Stimulated activated CD4-positive, alpha-beta T cell treated with anti-CD3 and anti-CD28 coated beads, Interleukin-12 subunit alpha, Interleukin-12 subunit beta, amount 100 ng/mL, for 4 hours (primary cell): ENCODE measurements at regions not wholly inside any gene's neighbourhood (a gene's known extent, or its start where the extent isn't known, plus 50 kb on each side); places are given as distances from the start of the nearest gene placed in this dataset.
"Not testable (repeated sequence)": the region's sequence is repeated elsewhere in the genome, so short reads cannot be mapped to it uniquely, and the experiment has no call there.

ENCODE experiments used
- DNase-seq: peaks from one replicate; pipeline ENCODE4 v3.0.0-alpha.2; 2020

- no peak for DNase-seq
These were observed 313.5 kb upstream of the RGS6 start for GRCh38 chr14:71618716-71619115.

- DNase-seq, result no peak
These were observed 312.8 kb upstream of the RGS6 start for GRCh38 chr14:71619472-71619871.

- no peak for DNase-seq
These were observed 311.8 kb upstream of the RGS6 start for GRCh38 chr14:71620401-71620800.

GRCh38 chr14:71621276-71621675 is 311.0 kb upstream of the RGS6 start:
- DNase-seq, result no peak

GRCh38 chr14:71621980-71622605 is 310.1 kb upstream of the RGS6 start:
- no peak for DNase-seq

- DNase-seq, result no peak
These were observed 308.3 kb upstream of the RGS6 start for GRCh38 chr14:71623939-71624338.

GRCh38 chr14:71625175-71625574 is 307.1 kb upstream of the RGS6 start:
- DNase-seq, result no peak

GRCh38 chr14:71625891-71626701 is 306.1 kb upstream of the RGS6 start:
- DNase-seq, result no peak

- DNase-seq, result no peak
These were observed 303.8 kb upstream of the RGS6 start for GRCh38 chr14:71628433-71628832.

- no peak for DNase-seq
These were observed 303.0 kb upstream of the RGS6 start for GRCh38 chr14:71629250-71629649.

- no peak for DNase-seq
These were observed 302.3 kb upstream of the RGS6 start for GRCh38 chr14:71629765-71630492.

GRCh38 chr14:71631030-71631429 is 301.2 kb upstream of the RGS6 start:
- not testable (repeated sequence) for DNase-seq

GRCh38 chr14:71632440-71632946 is 299.7 kb upstream of the RGS6 start:
- DNase-seq, result no peak

- DNase-seq, result no peak
These were observed 296.2 kb upstream of the RGS6 start for GRCh38 chr14:71636076-71636475.

- no peak for DNase-seq
These were observed 295.3 kb upstream of the RGS6 start for GRCh38 chr14:71636820-71637471.

- no peak for DNase-seq
These were observed 293.6 kb upstream of the RGS6 start for GRCh38 chr14:71638523-71639196.

- DNase-seq, result no peak
These were observed 289.5 kb upstream of the RGS6 start for GRCh38 chr14:71642715-71643114.

- DNase-seq, result no peak
These were observed 286.6 kb upstream of the RGS6 start for GRCh38 chr14:71645656-71646055.

GRCh38 chr14:71646518-71646917 is 285.7 kb upstream of the RGS6 start:
- DNase-seq, result no peak

- DNase-seq, result no peak
These were observed 285.0 kb upstream of the RGS6 start for GRCh38 chr14:71647086-71647784.

GRCh38 chr14:71648725-71649124 is 283.5 kb upstream of the RGS6 start:
- DNase-seq, result no peak

GRCh38 chr14:71650187-71650755 is 282.0 kb upstream of the RGS6 start:
- no peak for DNase-seq
